Activated B cell treated with CpG ODN at 0.5 μM for 24 hours (primary cell): ENCODE measurements at regions not wholly inside any gene's neighbourhood (a gene's known extent, or its start where the extent isn't known, plus 50 kb on each side); places are given as distances from the start of the nearest gene placed in this dataset.
"Not testable (repeated sequence)": the region's sequence is repeated elsewhere in the genome, so short reads cannot be mapped to it uniquely, and the experiment has no call there.

Experiments
- ATAC-seq: fragments of 200-7000 bp; cut with Tn5 transposase; one replicate; pipeline ENCODE4 v1.10.0; 2021; ENCODE audit warnings: low read depth, mild to moderate bottlenecking, moderate library complexity
- CTCF ChIA-PET: fragments of 350-600 bp; sonication (Branson Sonifier 250); formaldehyde crosslinking; loops from one replicate; lab custom pipeline; 2021; ENCODE audit warnings: antibody characterized with exemption; lab: Charles Lee
- POLR2A ChIA-PET: fragments of 350-600 bp; sonication (Branson Sonifier 250); formaldehyde crosslinking; loops from one replicate; lab custom pipeline; 2021; ENCODE audit warnings: antibody characterized with exemption; lab: Charles Lee
- DNase-seq: peaks from one replicate; pipeline ENCODE4 v3.0.0; 2022
- H3K27ac Mint-ChIP-seq: one replicate; pipeline ENCODE4 v1.8.0; 2020; ENCODE audit warnings: mixed read lengths
- H3K27me3 Mint-ChIP-seq: one replicate; pipeline ENCODE4 v1.8.0; 2021; ENCODE audit warnings: mixed read lengths
- H3K36me3 Mint-ChIP-seq: one replicate; pipeline ENCODE4 v1.8.0; 2021; ENCODE audit warnings: low read depth, mixed read lengths
- H3K4me1 Mint-ChIP-seq: one replicate; pipeline ENCODE4 v1.8.0; 2021; ENCODE audit warnings: mixed read lengths
- H3K4me3 Mint-ChIP-seq: one replicate; pipeline ENCODE4 v1.8.0; 2020; ENCODE audit warnings: mild to moderate bottlenecking, mixed read lengths
- H3K9me3 Mint-ChIP-seq: one replicate; pipeline ENCODE4 v1.8.0; 2020; ENCODE audit warnings: mixed read lengths
- intact Hi-C: fragments of 100-400 bp; cut with micrococcal nuclease; formaldehyde crosslinking; loops from one replicate; pipeline ENCODE4 v1.15.1; 2024

- H3K9me3 Mint-ChIP-seq, H3K27me3 Mint-ChIP-seq, ATAC-seq, H3K36me3 Mint-ChIP-seq, H3K27ac Mint-ChIP-seq, DNase-seq, CTCF ChIA-PET, POLR2A ChIA-PET, H3K4me3 Mint-ChIP-seq, H3K4me1 Mint-ChIP-seq: not testable (repeated sequence)
- intact Hi-C loops: loop anchor here (10.0 kb wide), 1 partner anchor 457 kb away; no protein-coding TSS in a partner anchor
Observed at GRCh38 chr17:20387549-20387948, 79.8 kb downstream of the LGALS9B start.

GRCh38 chr17:20381358-20382300 lies 85.7 kb downstream of the LGALS9B start:
- H3K36me3 Mint-ChIP-seq, POLR2A ChIA-PET, CTCF ChIA-PET, H3K9me3 Mint-ChIP-seq, H3K27me3 Mint-ChIP-seq, H3K4me1 Mint-ChIP-seq: not testable (repeated sequence)
- DNase-seq (peak; percentile 42), ATAC-seq (peak; percentile 93)
- Mint-ChIP-seq H3K27ac (peak overlapping the region; percentile 50), H3K4me3 (peak overlapping the region; percentile 75)
- intact Hi-C loops: loop anchor here (10.0 kb wide), 1 partner anchor 463 kb away; no protein-coding TSS in a partner anchor

- CTCF ChIA-PET, H3K9me3 Mint-ChIP-seq, DNase-seq, ATAC-seq, H3K36me3 Mint-ChIP-seq, H3K27ac Mint-ChIP-seq, H3K27me3 Mint-ChIP-seq, POLR2A ChIA-PET, H3K4me3 Mint-ChIP-seq, H3K4me1 Mint-ChIP-seq: not testable (repeated sequence)
- intact Hi-C loops: loop anchor here (10.0 kb wide), 1 partner anchor 464 kb away; no protein-coding TSS in a partner anchor
Observed at GRCh38 chr17:20380625-20381024, 86.7 kb downstream of the LGALS9B start.

- H3K27ac Mint-ChIP-seq, H3K9me3 Mint-ChIP-seq, ATAC-seq, H3K4me1 Mint-ChIP-seq, DNase-seq, POLR2A ChIA-PET, H3K36me3 Mint-ChIP-seq, intact Hi-C loops, H3K4me3 Mint-ChIP-seq, CTCF ChIA-PET, H3K27me3 Mint-ChIP-seq: not testable (repeated sequence)
Observed at GRCh38 chr17:20379251-20379650, 88.1 kb downstream of the LGALS9B start.

GRCh38 chr17:20376642-20377041 lies 90.7 kb downstream of the LGALS9B start:
- CTCF ChIA-PET, H3K4me3 Mint-ChIP-seq, H3K9me3 Mint-ChIP-seq, H3K27ac Mint-ChIP-seq, H3K36me3 Mint-ChIP-seq, H3K27me3 Mint-ChIP-seq, DNase-seq, intact Hi-C loops, H3K4me1 Mint-ChIP-seq, ATAC-seq, POLR2A ChIA-PET: not testable (repeated sequence)

- H3K27ac Mint-ChIP-seq, H3K27me3 Mint-ChIP-seq, H3K4me3 Mint-ChIP-seq, CTCF ChIA-PET, ATAC-seq, intact Hi-C loops, POLR2A ChIA-PET, DNase-seq, H3K4me1 Mint-ChIP-seq, H3K9me3 Mint-ChIP-seq, H3K36me3 Mint-ChIP-seq: not testable (repeated sequence)
Observed at GRCh38 chr17:20375745-20376144, 91.6 kb downstream of the LGALS9B start.
